Panc1 (cell line): ENCODE measurements at regions not wholly inside any gene's neighbourhood (a gene's known extent, or its start where the extent isn't known, plus 50 kb on each side); places are given as distances from the start of the nearest gene placed in this dataset.

Experiments used
- CTCF ChIP-seq: fragments of 450-650 bp; IDR thresholded peaks from 2 replicates; pipeline ENCODE4 v1.5.1; 2017; ENCODE audit warnings: mild to moderate bottlenecking
- POLR2AphosphoS5 ChIP-seq: IDR thresholded peaks from 2 replicates; pipeline ENCODE4 v1.6.1; 2012; ENCODE audit warnings: mild to moderate bottlenecking, low read depth, low read length, moderate library complexity
- TCF7L2 ChIP-seq: IDR thresholded peaks from 2 replicates; pipeline ENCODE4 v1.6.1; 2011; ENCODE audit warnings: mild to moderate bottlenecking, low read depth, low read length, inconsistent platforms

GRCh38 chr3:67154429-67154828 is 156.3 kb downstream of the KBTBD8 start:
- TF ChIP-seq CTCF = no peak
- TF ChIP-seq POLR2AphosphoS5 = no peak
- TF ChIP-seq TCF7L2 = no peak
